Neutrophil (primary cell): ENCODE measurements at regions not wholly inside any gene's neighbourhood (a gene's known extent, or its start where the extent isn't known, plus 50 kb on each side); places are given as distances from the start of the nearest gene placed in this dataset.

Experiments used
- H3K27ac ChIP-seq: fragments of 200-600 bp; sonication (generic); 2 replicates; pipeline ENCODE4 v1.5.1; 2016; ENCODE audit warnings: mild to moderate bottlenecking, moderate library complexity
- H3K27me3 ChIP-seq: fragments of 200-600 bp; sonication (generic); 2 replicates; pipeline ENCODE4 v1.6.0; 2016; ENCODE audit warnings: mild to moderate bottlenecking
- H3K36me3 ChIP-seq: fragments of 200-600 bp; sonication (generic); 2 replicates; pipeline ENCODE4 v1.5.1; 2017
- H3K4me1 ChIP-seq, 2 experiments: fragments of 200-600 bp in 1 of 2; sonication (generic) in 1 of 2; 1 replicate in 1 of 2; 2 replicates in 1 of 2; pipeline versions ENCODE4 v1.5.1 to v1.6.1; 2013 to 2016; ENCODE audit warnings: low read depth in 1 of 2, low read length in 1 of 2, mild to moderate bottlenecking in 1 of 2, moderate library complexity in 1 of 2; ENCODE audit not compliant: control insufficient read depth in 1 of 2, insufficient read depth in 1 of 2
- H3K4me3 ChIP-seq, 2 experiments: fragments of 200-600 bp in 1 of 2; sonication (generic) in 1 of 2; 1 replicate in 1 of 2; 2 replicates in 1 of 2; pipeline ENCODE4 v1.5.1; 2013 to 2016; ENCODE audit warnings: low read depth in 1 of 2, low read length in 1 of 2, mild to moderate bottlenecking in 1 of 2, moderate library complexity in 1 of 2
- H3K9me3 ChIP-seq: fragments of 200-600 bp; sonication (generic); 2 replicates; pipeline ENCODE4 v1.5.1; 2016
- TF ChIP-seq, protein P1 (sequence below): fragments of 200-600 bp; sonication (generic); IDR thresholded peaks from 2 replicates; pipeline ENCODE4 v1.5.1; 2016; ENCODE audit warnings: antibody characterized with exemption

DNA sequence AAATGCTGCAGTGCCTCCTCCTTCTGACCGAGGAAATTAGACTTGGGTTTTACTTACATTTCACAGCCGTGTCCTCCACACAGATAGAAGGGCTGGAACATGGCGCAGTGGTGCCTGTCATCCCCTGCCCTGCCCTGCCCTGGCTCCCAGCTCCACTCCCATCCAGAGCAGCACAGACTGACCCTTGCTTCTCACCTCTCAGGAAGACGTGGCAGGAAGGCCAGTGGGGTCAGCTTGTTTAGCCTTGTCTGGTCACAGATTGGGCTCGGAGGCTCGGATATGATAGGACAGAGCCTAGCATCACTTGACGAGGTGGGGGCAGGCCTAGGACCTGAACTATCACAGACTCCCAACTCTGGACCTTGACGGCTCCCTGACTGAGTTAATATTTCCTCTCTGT lies 88.5 kb downstream of the LINGO1 start:
- H3K9me3 ChIP-seq: no peaks in the 10 kb centered on the region
- H3K4me1 ChIP-seq: peaks cover 18 to 20% of the 10 kb centered on the region in 2 experiments
- H3K27me3 ChIP-seq: peaks cover 31% of the 10 kb centered on the region
- TF ChIP-seq, protein P1, sequence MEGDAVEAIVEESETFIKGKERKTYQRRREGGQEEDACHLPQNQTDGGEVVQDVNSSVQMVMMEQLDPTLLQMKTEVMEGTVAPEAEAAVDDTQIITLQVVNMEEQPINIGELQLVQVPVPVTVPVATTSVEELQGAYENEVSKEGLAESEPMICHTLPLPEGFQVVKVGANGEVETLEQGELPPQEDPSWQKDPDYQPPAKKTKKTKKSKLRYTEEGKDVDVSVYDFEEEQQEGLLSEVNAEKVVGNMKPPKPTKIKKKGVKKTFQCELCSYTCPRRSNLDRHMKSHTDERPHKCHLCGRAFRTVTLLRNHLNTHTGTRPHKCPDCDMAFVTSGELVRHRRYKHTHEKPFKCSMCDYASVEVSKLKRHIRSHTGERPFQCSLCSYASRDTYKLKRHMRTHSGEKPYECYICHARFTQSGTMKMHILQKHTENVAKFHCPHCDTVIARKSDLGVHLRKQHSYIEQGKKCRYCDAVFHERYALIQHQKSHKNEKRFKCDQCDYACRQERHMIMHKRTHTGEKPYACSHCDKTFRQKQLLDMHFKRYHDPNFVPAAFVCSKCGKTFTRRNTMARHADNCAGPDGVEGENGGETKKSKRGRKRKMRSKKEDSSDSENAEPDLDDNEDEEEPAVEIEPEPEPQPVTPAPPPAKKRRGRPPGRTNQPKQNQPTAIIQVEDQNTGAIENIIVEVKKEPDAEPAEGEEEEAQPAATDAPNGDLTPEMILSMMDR: no peak
- no peak overlapping the region for H3K4me3 ChIP-seq
- H3K27ac ChIP-seq: no peak overlapping the region
- no peaks in the 10 kb centered on the region for H3K36me3 ChIP-seq

DNA sequence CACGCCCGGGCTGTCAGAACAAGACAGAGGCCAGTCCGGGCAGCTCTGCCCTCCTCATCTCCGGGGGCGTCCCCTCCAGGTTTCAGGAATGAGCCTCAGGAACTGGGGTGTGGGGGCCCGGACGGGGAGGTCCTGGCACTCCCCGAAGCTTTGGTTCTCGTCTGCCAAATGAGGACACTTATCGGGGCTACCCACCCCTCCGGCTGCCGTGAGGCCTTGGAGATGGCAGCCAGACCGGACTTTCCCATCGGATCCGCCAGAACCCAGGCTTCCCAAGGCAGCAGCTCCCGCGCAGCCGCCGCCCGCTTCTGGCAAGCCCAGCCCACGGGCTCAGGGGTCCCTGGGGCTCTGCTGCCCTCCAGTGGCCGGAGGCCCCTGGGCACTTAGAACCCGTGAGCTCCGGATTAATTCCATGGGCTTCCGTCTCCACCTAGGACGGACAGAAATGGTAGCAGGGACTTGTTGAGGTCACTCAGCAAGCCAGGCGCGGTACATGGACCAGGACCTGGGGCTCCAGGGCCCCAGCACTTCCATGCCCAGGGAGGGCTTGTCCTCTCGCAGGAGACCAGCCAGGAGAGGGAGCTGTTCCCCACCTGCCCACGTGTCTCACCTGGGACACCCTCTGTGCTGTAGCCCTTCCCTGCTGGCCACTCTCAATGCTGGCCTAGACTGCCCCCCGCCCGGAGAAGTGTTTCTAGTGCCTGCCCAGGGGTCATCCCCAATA lies 89.4 kb downstream of the LINGO1 start:
- TF ChIP-seq, protein P1: peak; percentile 17
- Histone ChIP-seq H3K4me3 (peak overlapping the region in 1 of 2 experiments; percentile 6), H3K9me3 (no peaks in the 10 kb centered on the region), H3K27ac (no peak overlapping the region), H3K36me3 (no peaks in the 10 kb centered on the region), H3K4me1 (peaks cover 11 to 14% of the 10 kb centered on the region in 2 experiments), H3K27me3 (peaks cover 26% of the 10 kb centered on the region)

DNA sequence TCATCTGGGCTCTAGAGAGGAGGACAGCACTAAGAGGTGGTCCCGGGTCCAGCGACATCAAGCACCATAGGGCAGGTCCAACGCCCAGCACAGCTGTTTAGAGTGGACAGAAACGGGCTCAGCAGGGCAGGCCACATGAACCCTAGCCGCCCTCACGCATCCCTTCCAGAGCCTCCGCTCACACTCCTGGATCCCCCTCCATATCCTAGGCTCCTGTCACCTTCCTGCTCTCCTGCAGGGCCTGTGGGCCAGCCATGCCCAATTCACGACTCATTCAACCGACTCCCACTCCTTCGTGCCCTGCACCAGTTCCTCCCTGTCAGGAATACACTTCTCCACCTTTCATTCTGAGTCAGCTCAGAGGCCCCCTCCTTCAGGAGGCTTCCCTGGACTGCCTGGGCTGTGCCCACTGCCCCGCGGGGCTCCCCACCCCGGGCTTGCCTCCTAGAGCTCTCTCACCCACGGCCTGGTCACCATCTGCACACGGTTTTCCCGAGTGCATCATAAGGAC lies 90.2 kb downstream of the LINGO1 start:
- Histone ChIP-seq H3K4me1 (peaks cover 9% of the 10 kb centered on the region in 2 experiments), H3K36me3 (no peaks in the 10 kb centered on the region), H3K27ac (no peak overlapping the region), H3K9me3 (no peaks in the 10 kb centered on the region), H3K4me3 (no peak overlapping the region), H3K27me3 (peaks cover 27% of the 10 kb centered on the region)
- TF ChIP-seq, protein P1: no peak

DNA sequence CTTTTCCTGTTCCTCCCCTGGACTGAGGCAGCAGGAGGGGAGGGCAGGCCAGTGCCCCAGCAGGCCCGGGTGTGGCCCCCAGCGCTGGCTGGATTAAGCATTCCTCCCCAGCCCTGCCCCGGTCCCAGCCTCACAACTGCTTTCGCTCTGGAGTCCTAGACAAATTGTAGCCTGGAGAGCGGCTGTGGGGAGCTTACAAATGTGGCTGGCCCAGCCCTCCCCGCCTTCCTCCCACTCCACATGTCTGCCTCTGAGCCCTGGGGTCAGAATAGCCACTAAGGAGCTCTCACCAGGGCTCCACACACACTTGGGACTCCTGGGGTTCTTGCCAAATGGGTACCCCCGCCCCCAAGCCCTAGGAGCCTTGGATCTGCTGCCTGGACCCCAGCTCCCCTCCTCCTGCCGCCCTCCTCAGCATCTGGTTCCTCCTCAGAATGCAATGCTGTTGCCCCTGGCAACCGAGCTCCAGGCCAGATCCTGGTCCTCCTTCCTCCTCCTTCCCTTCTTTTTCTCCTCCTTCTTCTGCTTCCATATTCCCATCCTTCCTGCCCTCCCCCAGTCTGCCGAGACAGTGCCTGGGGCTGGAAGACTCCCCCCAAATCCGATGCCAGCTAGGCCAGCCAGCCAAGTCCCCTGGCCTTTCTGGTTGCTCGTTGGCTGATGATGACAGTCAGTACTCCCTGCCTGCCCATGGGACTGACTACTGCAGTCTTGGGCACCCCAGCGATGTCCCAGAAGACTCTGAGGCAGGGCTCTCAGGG lies 91.1 kb downstream of the LINGO1 start:
- H3K9me3 ChIP-seq: no peaks in the 10 kb centered on the region
- TF ChIP-seq, protein P1: no peak
- peaks cover 9% of the 10 kb centered on the region in 2 experiments for H3K4me1 ChIP-seq
- peaks cover 36% of the 10 kb centered on the region for H3K27me3 ChIP-seq
- no peak overlapping the region for H3K4me3 ChIP-seq
- H3K36me3 ChIP-seq: no peaks in the 10 kb centered on the region
- H3K27ac ChIP-seq: no peak overlapping the region

DNA sequence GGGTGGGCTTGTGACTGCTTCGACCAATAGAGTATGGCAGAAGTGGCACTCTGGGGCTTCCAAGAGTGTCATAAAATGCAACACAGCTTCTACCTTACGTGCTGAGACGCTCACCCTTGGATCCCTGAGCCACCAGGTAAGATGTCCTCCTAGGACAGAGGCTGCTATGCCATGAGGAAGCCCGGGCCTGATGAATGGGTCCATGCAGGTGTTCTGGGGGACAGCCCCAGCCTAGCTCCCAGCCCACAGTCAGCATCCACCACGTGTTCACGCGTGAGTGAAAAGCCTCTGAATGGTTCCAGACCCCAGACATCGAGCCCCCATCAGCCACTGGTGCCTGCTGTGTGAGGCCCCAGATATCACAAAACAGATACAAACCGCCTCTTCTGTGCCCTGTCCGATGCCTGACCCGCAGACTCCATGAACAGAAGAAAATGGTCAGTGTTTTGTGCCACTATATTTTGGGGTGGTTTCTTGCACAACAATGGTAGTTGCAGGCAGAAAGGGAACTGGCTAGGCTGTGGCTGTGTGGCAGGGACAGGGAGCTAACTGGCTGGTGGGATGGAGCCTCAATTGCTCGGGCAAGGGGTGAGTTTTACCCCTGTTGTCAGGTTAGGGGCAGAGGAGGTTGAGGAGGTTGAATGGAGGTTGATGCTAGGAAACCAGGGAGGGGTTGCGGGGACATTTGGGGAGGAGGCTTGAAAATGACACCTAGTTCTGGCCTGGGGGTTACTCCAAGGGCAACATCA lies 92.2 kb downstream of the LINGO1 start:
- no peaks in the 10 kb centered on the region for H3K36me3 ChIP-seq
- no peak overlapping the region for H3K27ac ChIP-seq
- no peaks in the 10 kb centered on the region for H3K9me3 ChIP-seq
- peaks cover 9% of the 10 kb centered on the region in 2 experiments for H3K4me1 ChIP-seq
- no peak overlapping the region for H3K4me3 ChIP-seq
- TF ChIP-seq, protein P1: no peak
- peaks cover 35% of the 10 kb centered on the region for H3K27me3 ChIP-seq
